IPS-18a (cell line): ENCODE measurements at regions not wholly inside any gene's neighbourhood (a gene's known extent, or its start where the extent isn't known, plus 50 kb on each side); places are given as distances from the start of the nearest gene placed in this dataset.
"Not testable (repeated sequence)": the region's sequence is repeated elsewhere in the genome, so short reads cannot be mapped to it uniquely, and the experiment has no call there.

Source experiments
- H3K27ac ChIP-seq: one replicate; pipeline ENCODE4 v1.5.1; 2013; ENCODE audit warnings: low read length
- H3K27me3 ChIP-seq: one replicate; pipeline ENCODE4 v1.6.1; 2013; ENCODE audit warnings: mild to moderate bottlenecking, low read length; ENCODE audit not compliant: control insufficient read depth, insufficient read depth
- H3K36me3 ChIP-seq: one replicate; pipeline ENCODE4 v1.6.1; 2013; ENCODE audit warnings: low read depth, low read length; ENCODE audit not compliant: control insufficient read depth
- H3K4me1 ChIP-seq: one replicate; pipeline ENCODE4 v1.6.1; 2013; ENCODE audit warnings: low read depth, low read length; ENCODE audit not compliant: control insufficient read depth
- H3K4me3 ChIP-seq: one replicate; pipeline ENCODE4 v1.5.1; 2013; ENCODE audit warnings: low read length
- H3K9ac ChIP-seq: one replicate; pipeline ENCODE4 v1.6.1; 2013; ENCODE audit warnings: mild to moderate bottlenecking, low read length, moderate library complexity
- H3K9me3 ChIP-seq: one replicate; pipeline ENCODE4 v1.6.1; 2013; ENCODE audit warnings: low read depth, low read length; ENCODE audit not compliant: control insufficient read depth

DNA sequence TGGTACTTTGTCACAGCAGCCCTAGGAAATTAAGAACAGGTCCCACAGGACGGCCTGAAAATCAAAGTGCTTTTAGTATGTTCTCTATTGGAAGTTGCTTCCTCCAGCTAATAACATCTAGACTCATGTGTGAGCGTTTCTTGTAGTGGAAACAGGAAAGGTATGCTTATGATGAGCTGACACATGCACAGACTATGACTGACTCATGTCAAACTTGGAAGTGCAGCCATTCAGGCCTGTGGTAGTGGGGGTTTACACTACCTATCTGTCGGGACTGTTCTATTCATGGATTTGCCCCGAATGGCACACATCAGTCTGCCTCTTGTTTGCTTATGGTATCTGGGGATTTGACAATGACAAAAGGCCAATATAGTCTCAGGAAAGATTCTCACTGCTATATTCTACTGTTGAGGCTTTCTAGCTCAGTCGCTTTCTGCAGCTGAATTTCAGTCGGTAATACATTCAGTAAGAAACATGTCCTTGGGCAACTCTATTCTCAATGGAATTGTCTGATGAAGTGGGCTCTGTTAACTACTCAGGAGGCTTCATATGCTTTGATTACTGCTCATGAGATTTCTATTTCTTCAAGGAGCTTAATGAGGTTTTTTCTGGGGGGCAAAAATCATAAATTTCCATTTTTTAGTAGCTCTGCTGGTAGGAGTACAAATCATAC, 270.3 kb upstream of the DAAM1 start:
- Histone ChIP-seq H3K36me3 (no peaks in the 10 kb centered on the region), H3K9ac (no peak overlapping the region), H3K27ac (no peak overlapping the region), H3K27me3 (no peaks in the 10 kb centered on the region), H3K4me3 (no peak overlapping the region), H3K4me1 (peaks cover 5% of the 10 kb centered on the region), H3K9me3 (no peaks in the 10 kb centered on the region)

DNA sequence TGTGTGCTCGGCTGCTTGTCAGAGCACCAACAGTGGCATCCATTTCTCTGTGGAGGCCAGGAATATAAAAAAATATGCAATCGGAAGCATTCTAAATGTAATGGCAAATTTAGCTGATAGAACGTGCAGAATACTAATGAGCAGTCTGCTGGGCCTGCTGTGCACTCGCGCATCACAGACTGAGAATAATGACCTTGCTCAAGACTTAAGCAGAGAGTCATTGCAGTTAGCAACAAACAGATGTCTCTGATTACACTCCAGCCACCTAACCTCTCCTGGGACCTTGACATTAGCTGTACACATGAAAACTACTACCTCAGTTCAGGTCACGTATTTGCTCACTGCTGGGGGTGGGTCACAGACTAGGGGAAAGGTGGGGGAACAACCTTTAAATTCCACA, 269.2 kb upstream of the DAAM1 start:
- H3K27me3 ChIP-seq, result no peaks in the 10 kb centered on the region
- no peak overlapping the region for H3K9ac ChIP-seq
- peaks cover 5% of the 10 kb centered on the region for H3K4me1 ChIP-seq
- H3K27ac ChIP-seq, result no peak overlapping the region
- H3K4me3 ChIP-seq, result no peak overlapping the region
- no peaks in the 10 kb centered on the region for H3K36me3 ChIP-seq
- no peaks in the 10 kb centered on the region for H3K9me3 ChIP-seq

GRCh38 chr14:58920230-58920629, 268.2 kb upstream of the DAAM1 start:
- H3K9ac ChIP-seq, result no peak overlapping the region
- no peaks in the 10 kb centered on the region for H3K9me3 ChIP-seq

GRCh38 chr14:58922201-58922940, 266.1 kb upstream of the DAAM1 start:
- not testable (repeated sequence) for H3K27me3 ChIP-seq, H3K9ac ChIP-seq, H3K4me1 ChIP-seq, H3K9me3 ChIP-seq, H3K27ac ChIP-seq, H3K36me3 ChIP-seq, H3K4me3 ChIP-seq

More at GRCh38 chr14:58920230-58920629, 268.2 kb upstream of the DAAM1 start:
- Histone ChIP-seq H3K27ac (no peak overlapping the region), H3K36me3 (no peaks in the 10 kb centered on the region), H3K4me3 (no peak overlapping the region), H3K4me1 (peaks cover 5% of the 10 kb centered on the region), H3K27me3 (no peaks in the 10 kb centered on the region)

DNA sequence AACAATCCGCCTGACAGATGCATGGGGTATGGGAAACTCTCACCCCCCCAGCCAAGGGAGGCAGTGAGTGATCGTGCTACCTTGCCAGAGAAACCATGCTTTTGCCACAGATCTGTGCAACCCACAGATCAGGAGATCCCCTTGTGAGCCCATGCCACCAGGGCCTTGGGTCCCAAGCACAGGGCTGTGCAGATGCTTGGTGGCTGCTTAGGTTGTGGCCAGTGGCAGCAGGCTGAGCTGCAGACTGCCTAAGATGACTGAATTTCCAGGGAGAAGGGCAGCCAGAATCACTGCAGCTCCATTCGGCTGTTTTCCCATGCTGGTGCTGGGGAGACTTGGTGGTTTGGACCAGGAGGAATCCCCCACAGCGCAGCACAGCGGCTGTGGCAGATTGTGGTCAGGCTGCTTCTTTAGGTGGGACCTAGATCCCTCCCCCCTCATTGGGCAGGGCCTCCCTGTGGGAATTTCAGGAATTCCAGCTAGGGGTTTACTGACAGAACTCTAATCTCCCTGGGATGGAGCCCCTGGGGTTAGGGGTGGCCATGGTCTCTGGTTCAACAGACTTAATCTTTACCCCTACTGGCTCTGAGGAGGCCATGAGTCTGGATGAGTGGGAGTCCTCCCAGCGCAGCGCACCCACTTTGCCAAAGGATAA, 264.6 kb upstream of the DAAM1 start:
- Histone ChIP-seq H3K9ac (no peak overlapping the region), H3K9me3 (no peaks in the 10 kb centered on the region), H3K36me3 (no peaks in the 10 kb centered on the region), H3K27ac (no peak overlapping the region), H3K27me3 (no peaks in the 10 kb centered on the region), H3K4me1 (peaks cover 5% of the 10 kb centered on the region), H3K4me3 (no peak overlapping the region)

GRCh38 chr14:58941629-58942028, 246.8 kb upstream of the DAAM1 start:
- Histone ChIP-seq H3K4me1 (peaks cover 11% of the 10 kb centered on the region), H3K9me3 (no peaks in the 10 kb centered on the region), H3K36me3 (no peaks in the 10 kb centered on the region), H3K9ac (no peak overlapping the region), H3K4me3 (no peak overlapping the region), H3K27ac (no peak overlapping the region), H3K27me3 (no peaks in the 10 kb centered on the region)

GRCh38 chr14:58942516-58942915, 246.0 kb upstream of the DAAM1 start:
- no peak overlapping the region for H3K4me3 ChIP-seq
- H3K27me3 ChIP-seq, result no peaks in the 10 kb centered on the region
- no peak overlapping the region for H3K27ac ChIP-seq
- no peaks in the 10 kb centered on the region for H3K36me3 ChIP-seq
- no peak overlapping the region for H3K9ac ChIP-seq
- peaks cover 11% of the 10 kb centered on the region for H3K4me1 ChIP-seq
- no peaks in the 10 kb centered on the region for H3K9me3 ChIP-seq

DNA sequence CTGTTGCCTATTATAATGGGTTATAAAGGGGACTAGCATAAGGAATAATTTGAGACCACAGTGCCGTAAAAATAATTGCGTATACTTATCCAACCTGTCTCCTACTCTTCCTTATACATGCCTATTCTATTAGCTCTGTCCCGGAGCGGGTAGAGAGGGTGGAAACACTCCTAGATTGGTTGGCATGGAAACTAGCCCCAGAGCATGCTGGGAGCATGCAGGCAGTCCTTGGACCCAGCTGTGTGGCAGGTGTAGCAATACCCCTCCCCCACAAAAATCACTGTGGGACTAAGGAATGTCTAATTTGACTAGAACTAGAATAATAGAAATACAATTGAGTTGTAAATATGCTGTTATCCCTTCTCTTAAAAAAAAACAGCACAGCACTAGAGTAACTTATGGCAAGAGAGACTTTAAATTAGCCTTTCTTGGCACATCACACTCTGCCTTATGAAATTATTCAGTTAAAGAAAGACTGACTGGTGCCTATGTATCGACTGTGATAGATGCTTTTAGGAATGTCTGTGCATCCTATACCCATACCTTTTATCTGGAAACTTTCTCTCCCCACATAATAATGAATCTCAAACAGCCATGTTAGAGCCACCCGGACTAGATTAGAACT, 244.0 kb upstream of the DAAM1 start:
- no peaks in the 10 kb centered on the region for H3K27me3 ChIP-seq
- H3K9ac ChIP-seq, result no peak overlapping the region
- H3K36me3 ChIP-seq, result no peaks in the 10 kb centered on the region
- H3K9me3 ChIP-seq, result no peaks in the 10 kb centered on the region
- H3K27ac ChIP-seq, result no peak overlapping the region
- H3K4me3 ChIP-seq, result no peak overlapping the region
- H3K4me1 ChIP-seq, result peaks cover 11% of the 10 kb centered on the region

GRCh38 chr14:58944968-58945356, 243.5 kb upstream of the DAAM1 start:
- Histone ChIP-seq H3K9me3 (no peaks in the 10 kb centered on the region), H3K4me1 (peaks cover 11% of the 10 kb centered on the region), H3K4me3 (no peak overlapping the region), H3K27me3 (no peaks in the 10 kb centered on the region), H3K9ac (no peak overlapping the region), H3K36me3 (no peaks in the 10 kb centered on the region), H3K27ac (no peak overlapping the region)

DNA sequence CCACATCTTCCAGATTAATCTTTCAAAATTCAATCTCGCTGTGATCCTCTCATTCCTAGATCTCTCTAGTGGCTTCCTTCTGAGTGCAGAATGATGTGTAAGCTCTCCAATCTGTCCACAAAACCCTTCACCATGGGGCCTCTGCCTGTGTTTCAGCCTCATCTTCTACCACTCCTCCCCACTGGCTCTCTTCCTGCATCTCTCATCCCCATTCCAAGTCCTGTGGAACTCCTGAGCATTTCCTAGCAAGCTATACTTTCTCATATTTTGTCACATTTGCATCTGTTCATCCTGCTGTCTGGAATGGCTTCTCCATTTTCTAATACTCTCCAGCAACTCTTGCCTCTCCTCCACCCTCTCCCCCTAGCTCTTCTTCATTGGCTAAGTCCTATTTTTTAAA, 242.0 kb upstream of the DAAM1 start:
- H3K9me3 ChIP-seq, result peaks cover 7% of the 10 kb centered on the region
- no peak overlapping the region for H3K4me3 ChIP-seq
- no peaks in the 10 kb centered on the region for H3K36me3 ChIP-seq
- no peak overlapping the region for H3K27ac ChIP-seq
- no peaks in the 10 kb centered on the region for H3K27me3 ChIP-seq
- peaks cover 11% of the 10 kb centered on the region for H3K4me1 ChIP-seq
- no peak overlapping the region for H3K9ac ChIP-seq

GRCh38 chr14:58947156-58947555, 241.3 kb upstream of the DAAM1 start:
- no peak overlapping the region for H3K9ac ChIP-seq
- H3K27ac ChIP-seq, result no peak overlapping the region
- peaks cover 11% of the 10 kb centered on the region for H3K4me1 ChIP-seq
- H3K9me3 ChIP-seq, result peaks cover 7% of the 10 kb centered on the region
- H3K4me3 ChIP-seq, result no peak overlapping the region
- no peaks in the 10 kb centered on the region for H3K27me3 ChIP-seq
- no peaks in the 10 kb centered on the region for H3K36me3 ChIP-seq
